ENCODE measurements at regions not wholly inside any gene's neighbourhood (a gene's known extent, or its start where the extent isn't known, plus 50 kb on each side); places are given as distances from the start of the nearest gene placed in this dataset.
"Not testable (repeated sequence)": the region's sequence is repeated elsewhere in the genome, so short reads cannot be mapped to it uniquely, and the experiment has no call there.

- H3K9me3 Mint-ChIP-seq = peaks cover 9% of the 10 kb centered on the region
- no peak for TF ChIP-seq CTCF (IDR thresholded peaks at IDR 0.05; ENCODE audit: unreplicated experiment)
- H3K27me3 Mint-ChIP-seq (ENCODE audit: low read depth) = peaks cover 74% of the 10 kb centered on the region
- no peaks in the 10 kb centered on the region for H3K36me3 Mint-ChIP-seq
- no peak overlapping the region for H3K4me3 Mint-ChIP-seq
- no peak for DNase-seq (ENCODE audit: low spot score in 2 of 2, unreplicated experiment in 2 of 2)
- H3K27ac Mint-ChIP-seq = no peak overlapping the region
- no peaks in the 10 kb centered on the region for H3K4me1 Mint-ChIP-seq
Measured at GRCh38 chr20:58765780-58766179, 73.2 kb downstream of the NPEPL1 start.

GRCh38 chr20:58767817-58768216 lies 75.2 kb downstream of the NPEPL1 start:
- H3K4me3 Mint-ChIP-seq; H3K9me3 Mint-ChIP-seq; H3K4me1 Mint-ChIP-seq; DNase-seq (ENCODE audit: low spot score in 2 of 2, unreplicated experiment in 2 of 2); H3K36me3 Mint-ChIP-seq; H3K27ac Mint-ChIP-seq: not testable (repeated sequence)
- peaks cover 76% of the 10 kb centered on the region for H3K27me3 Mint-ChIP-seq (ENCODE audit: low read depth)

Data from mesothelial cell of epicardium (in vitro differentiated cells).